HCT116 (cell line): ENCODE measurements at regions not wholly inside any gene's neighbourhood (a gene's known extent, or its start where the extent isn't known, plus 50 kb on each side); places are given as distances from the start of the nearest gene placed in this dataset.

Experiments
- ATAC-seq: fragments of 200-7000 bp; cut with Tn5 transposase; 2 replicates; pipeline ENCODE4 v1.9.1; 2020; ENCODE audit warnings: mild to moderate bottlenecking, moderate library complexity
- BruUV-seq: library from RNA; stranded (reverse); fragments of 400-500 nt; replicated peaks from 2 replicates; lab custom pipeline; 2021; lab: Mats Ljungman, UMichigan
- CTCF ChIA-PET: fragments of 300-600 bp; sonication (Branson Sonifier 250); formaldehyde crosslinking; loops from one replicate; lab custom pipeline; 2021; ENCODE audit warnings: antibody characterized with exemption; lab: Charles Lee
- POLR2A ChIA-PET: fragments of 300-600, 350-600 bp; sonication (Branson Sonifier 250); formaldehyde crosslinking; loops from one replicate; lab custom pipeline; 2021; ENCODE audit warnings: antibody characterized with exemption; lab: Charles Lee
- RAD21 ChIA-PET, 2 experiments: fragments of 300-600 bp; sonication (Branson Sonifier 250); formaldehyde crosslinking; loops; one replicate each; lab custom pipeline; 2023; ENCODE audit warnings: low total read pairs in 2 of 2; ENCODE audit not compliant: uncharacterized antibody in 2 of 2, unreplicated experiment in 2 of 2, low non-redundant PET in 1 of 2; lab: Charles Lee
- DNase-seq: peaks from one replicate; pipeline ENCODE4 v3.0.0-alpha.2; 2010; ENCODE audit warnings: low read depth, low spot score
- H2AFZ ChIP-seq: fragments of 200-600 bp; shearing (Covaris generic), sonication (generic); 2 replicates; pipeline ENCODE4 v1.6.1; 2017; ENCODE audit warnings: low read depth, mixed run types, mixed read lengths, antibody characterized with exemption, low read length; ENCODE audit not compliant: poor library complexity, severe bottlenecking
- H3K27ac ChIP-seq: 2 replicates; pipeline ENCODE4 v1.5.1; 2012; ENCODE audit warnings: low read depth, low read length
- H3K27me3 ChIP-seq: fragments of 200-600 bp; sonication (generic); 2 replicates; pipeline ENCODE4 v1.6.1; 2016; ENCODE audit warnings: mixed run types, low read length, mixed read lengths; ENCODE audit not compliant: insufficient read depth
- H3K36me3 ChIP-seq, 2 experiments: fragments of 200-500 bp in 1 of 2; fragments of 200-600 bp in 1 of 2; sonication (Bioruptor generic) in 1 of 2; sonication (generic) in 1 of 2; 2 replicates each; pipeline versions ENCODE4 v1.5.1 to v1.6.1; 2014 to 2016; ENCODE audit warnings: low read length in 2 of 2, inconsistent platforms in 1 of 2, mixed read lengths in 1 of 2, mixed run types in 1 of 2; ENCODE audit not compliant: insufficient read depth in 2 of 2, control insufficient read depth in 1 of 2
- H3K4me1 ChIP-seq, 2 experiments: fragments of 200-600 bp in 1 of 2; sonication (generic) in 1 of 2; 2 replicates each; pipeline versions ENCODE4 v1.5.1 to v1.6.1; 2012 to 2017; ENCODE audit warnings: low read length in 2 of 2, inconsistent platforms in 1 of 2, mild to moderate bottlenecking in 1 of 2, mixed read lengths in 1 of 2, mixed run types in 1 of 2, moderate library complexity in 1 of 2; ENCODE audit not compliant: insufficient read depth in 2 of 2, control insufficient read depth in 1 of 2
- H3K4me2 ChIP-seq: fragments of 200-600 bp; sonication (generic); 2 replicates; pipeline ENCODE4 v1.6.1; 2017; ENCODE audit warnings: mixed run types, low read length, mixed read lengths
- H3K4me3 ChIP-seq, 2 experiments: fragments of 200-600 bp in 1 of 2; sonication (generic) in 1 of 2; replicated peaks in 1 of 2; 2 replicates each; pipeline ENCODE4 v1.5.1; 2011 to 2016; ENCODE audit warnings: low read length in 2 of 2, control low read depth in 1 of 2, low read depth in 1 of 2, mild to moderate bottlenecking in 1 of 2, mixed read lengths in 1 of 2, mixed run types in 1 of 2
- H3K79me2 ChIP-seq: fragments of 200-600 bp; sonication (generic); 2 replicates; pipeline ENCODE4 v1.6.1; 2017; ENCODE audit warnings: mild to moderate bottlenecking, mixed run types, low read length, moderate library complexity, mixed read lengths; ENCODE audit not compliant: insufficient read depth
- H3K9ac ChIP-seq: fragments of 200-600 bp; sonication (generic); 2 replicates; pipeline ENCODE4 v1.6.1; 2016; ENCODE audit warnings: low read length, mixed read lengths
- H3K9me2 ChIP-seq: fragments of 200-600 bp; sonication (generic), shearing (Covaris generic); 2 replicates; pipeline ENCODE4 v1.6.1; 2017; ENCODE audit warnings: mixed run types, mild to moderate bottlenecking, moderate library complexity; ENCODE audit not compliant: insufficient read depth
- H3K9me3 ChIP-seq, 2 experiments: fragments of 200-500 bp in 1 of 2; fragments of 200-600 bp in 1 of 2; sonication (Bioruptor generic) in 1 of 2; sonication (generic) in 1 of 2; 2 replicates each; pipeline ENCODE4 v1.6.1; 2014 to 2017; ENCODE audit warnings: low read length in 2 of 2, mixed read lengths in 2 of 2, inconsistent platforms in 1 of 2, low read depth in 1 of 2, mild to moderate bottlenecking in 1 of 2, mixed run types in 1 of 2, moderate library complexity in 1 of 2; ENCODE audit not compliant: control insufficient read depth in 1 of 2, insufficient read depth in 1 of 2
- H4K20me1 ChIP-seq: fragments of 200-600 bp; sonication (generic), shearing (Covaris generic); 2 replicates; pipeline ENCODE4 v1.6.1; 2017; ENCODE audit warnings: mixed run types, mild to moderate bottlenecking, moderate library complexity; ENCODE audit not compliant: insufficient read depth
- CBX3 ChIP-seq: IDR thresholded peaks from 2 replicates; pipeline ENCODE4 v1.6.1; 2012; ENCODE audit warnings: low read depth
- CEBPB ChIP-seq: IDR thresholded peaks from 2 replicates; pipeline ENCODE4 v1.6.1; 2012; ENCODE audit warnings: low read depth
- EGR1 ChIP-seq: IDR thresholded peaks from 2 replicates; pipeline ENCODE4 v1.6.1; 2012; ENCODE audit warnings: low read depth
- ELF1 ChIP-seq: IDR thresholded peaks from 2 replicates; pipeline ENCODE4 v1.6.1; 2012; ENCODE audit warnings: low read depth, borderline replicate concordance
- EZH2 ChIP-seq: fragments of 200-600 bp; sonication (generic); IDR thresholded peaks from 2 replicates; pipeline ENCODE4 v1.6.1; 2017; ENCODE audit warnings: antibody characterized with exemption, mixed run types
- POLR2A ChIP-seq: IDR thresholded peaks from 2 replicates; pipeline ENCODE4 v1.7.0; 2011; ENCODE audit warnings: borderline replicate concordance; ENCODE audit not compliant: insufficient read depth, insufficient read length; ENCODE audit errors: extremely low read depth
- POLR2AphosphoS5 ChIP-seq: IDR thresholded peaks from 2 replicates; pipeline ENCODE4 v1.6.1; 2011; ENCODE audit warnings: mild to moderate bottlenecking, low read depth, low read length, moderate library complexity
- RAD21 ChIP-seq: IDR thresholded peaks from 2 replicates; pipeline ENCODE4 v1.6.1; 2012; ENCODE audit warnings: low read depth, mild to moderate bottlenecking
- REST ChIP-seq: IDR thresholded peaks from 2 replicates; pipeline ENCODE4 v1.6.1; 2012; ENCODE audit warnings: low read depth
- SIN3A ChIP-seq: IDR thresholded peaks from 2 replicates; pipeline ENCODE4 v1.6.1; 2012; ENCODE audit warnings: low read depth
- SP1 ChIP-seq: IDR thresholded peaks from 2 replicates; pipeline ENCODE4 v1.6.1; 2012; ENCODE audit warnings: low read depth
- TCF7L2 ChIP-seq: IDR thresholded peaks from 2 replicates; pipeline ENCODE4 v1.7.0; 2011; ENCODE audit warnings: borderline replicate concordance, inconsistent platforms; ENCODE audit not compliant: insufficient read depth, insufficient read length; ENCODE audit errors: extremely low read depth
- YY1 ChIP-seq: IDR thresholded peaks from 2 replicates; pipeline ENCODE4 v1.6.1; 2011; ENCODE audit warnings: low read length, low read depth, moderate library complexity, mild to moderate bottlenecking; ENCODE audit not compliant: insufficient replicate concordance; ENCODE audit errors: extremely low read depth
- ZBTB33 ChIP-seq: IDR thresholded peaks from 2 replicates; pipeline ENCODE4 v1.6.1; 2011; ENCODE audit warnings: mild to moderate bottlenecking, low read length, moderate library complexity; ENCODE audit not compliant: insufficient replicate concordance; ENCODE audit errors: extremely low read depth
- ZFX ChIP-seq: fragments of 450-650 bp; IDR thresholded peaks from 2 replicates; pipeline ENCODE4 v1.6.1; 2017
- intact Hi-C: fragments of 100-400 bp; cut with micrococcal nuclease; formaldehyde crosslinking; loops from 2 replicates; pipeline ENCODE4 v1.10.0; 2022
- TF ChIP-seq, protein P1 (sequence below), 3 experiments: fragments of 200-600 bp in 1 of 3; sonication (generic) in 1 of 3; IDR thresholded peaks in 2 of 3; conservative IDR thresholded peaks in 1 of 3; 2 replicates each; pipeline ENCODE4 v1.5.1; 2012 to 2017; ENCODE audit warnings: low read depth in 2 of 3, low read length in 2 of 3, antibody characterized with exemption in 1 of 3, borderline replicate concordance in 1 of 3, control low read depth in 1 of 3, mild to moderate bottlenecking in 1 of 3, mixed read lengths in 1 of 3, mixed run types in 1 of 3, moderate library complexity in 1 of 3; ENCODE audit not compliant: insufficient read depth in 1 of 3
- TF ChIP-seq, protein P2 (sequence below): IDR thresholded peaks from 2 replicates; pipeline ENCODE4 v1.6.1; 2012

GRCh38 chrX:7269589-7269988, 121.6 kb upstream of the PUDP start:
- Histone ChIP-seq H3K9me3 (no peaks in the 10 kb centered on the region), H3K27me3 (no peaks in the 10 kb centered on the region), H2AFZ (no peak overlapping the region), H3K4me3 (no peak overlapping the region), H3K9ac (no peak overlapping the region), H3K9me2 (no peaks in the 10 kb centered on the region), H3K27ac (no peak overlapping the region), H3K4me1 (no peaks in the 10 kb centered on the region), H3K79me2 (no peaks in the 10 kb centered on the region), H3K4me2 (no peak overlapping the region), H4K20me1 (no peaks in the 10 kb centered on the region), H3K36me3 (no peaks in the 10 kb centered on the region)
- ChIA-PET CTCF (no interaction called here), POLR2A (no interaction called here), RAD21 (no interaction called here)
- TF ChIP-seq CEBPB (no peak), REST (no peak), POLR2AphosphoS5 (no peak), ZFX (no peak), SP1 (no peak), SIN3A (no peak), EZH2 (no peak), RAD21 (no peak), CBX3 (no peak), POLR2A (no peak), YY1 (no peak), ELF1 (no peak), TCF7L2 (no peak), ZBTB33 (no peak), EGR1 (no peak)
- TF ChIP-seq, protein P1, sequence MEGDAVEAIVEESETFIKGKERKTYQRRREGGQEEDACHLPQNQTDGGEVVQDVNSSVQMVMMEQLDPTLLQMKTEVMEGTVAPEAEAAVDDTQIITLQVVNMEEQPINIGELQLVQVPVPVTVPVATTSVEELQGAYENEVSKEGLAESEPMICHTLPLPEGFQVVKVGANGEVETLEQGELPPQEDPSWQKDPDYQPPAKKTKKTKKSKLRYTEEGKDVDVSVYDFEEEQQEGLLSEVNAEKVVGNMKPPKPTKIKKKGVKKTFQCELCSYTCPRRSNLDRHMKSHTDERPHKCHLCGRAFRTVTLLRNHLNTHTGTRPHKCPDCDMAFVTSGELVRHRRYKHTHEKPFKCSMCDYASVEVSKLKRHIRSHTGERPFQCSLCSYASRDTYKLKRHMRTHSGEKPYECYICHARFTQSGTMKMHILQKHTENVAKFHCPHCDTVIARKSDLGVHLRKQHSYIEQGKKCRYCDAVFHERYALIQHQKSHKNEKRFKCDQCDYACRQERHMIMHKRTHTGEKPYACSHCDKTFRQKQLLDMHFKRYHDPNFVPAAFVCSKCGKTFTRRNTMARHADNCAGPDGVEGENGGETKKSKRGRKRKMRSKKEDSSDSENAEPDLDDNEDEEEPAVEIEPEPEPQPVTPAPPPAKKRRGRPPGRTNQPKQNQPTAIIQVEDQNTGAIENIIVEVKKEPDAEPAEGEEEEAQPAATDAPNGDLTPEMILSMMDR (IDR thresholded peaks at IDR 0.05 in 2 of 3, conservative IDR thresholded peaks at IDR 0.05 in 1 of 3; ENCODE audit: borderline replicate concordance in 1 of 3, insufficient read depth in 1 of 3, low read depth in 2 of 3, low read length in 2 of 3) = no peak
- TF ChIP-seq, protein P2, sequence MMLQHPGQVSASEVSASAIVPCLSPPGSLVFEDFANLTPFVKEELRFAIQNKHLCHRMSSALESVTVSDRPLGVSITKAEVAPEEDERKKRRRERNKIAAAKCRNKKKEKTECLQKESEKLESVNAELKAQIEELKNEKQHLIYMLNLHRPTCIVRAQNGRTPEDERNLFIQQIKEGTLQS = no peak
- intact Hi-C loops = no loop called here
- BruUV-seq = no TSS peak
- DNase-seq (no peak), ATAC-seq (no peak)
